Erythroblast (primary cell): ENCODE measurements at regions not wholly inside any gene's neighbourhood (a gene's known extent, or its start where the extent isn't known, plus 50 kb on each side); places are given as distances from the start of the nearest gene placed in this dataset.

Experiments used
- GATA1 ChIP-seq: IDR thresholded peaks from 2 replicates; pipeline ENCODE4 v1.6.1; 2011; ENCODE audit warnings: low read depth, mild to moderate bottlenecking, control low read depth, low read length, moderate library complexity
- POLR2A ChIP-seq: IDR thresholded peaks from 2 replicates; pipeline ENCODE4 v1.6.1; 2011; ENCODE audit warnings: mild to moderate bottlenecking, low read length

GRCh38 chr6:164690702-164691500 is 618.5 kb downstream of the C6orf118 start:
- no peak for TF ChIP-seq POLR2A
- TF ChIP-seq GATA1, result no peak
